HS-27A (cell line): ENCODE measurements at regions not wholly inside any gene's neighbourhood (a gene's known extent, or its start where the extent isn't known, plus 50 kb on each side); places are given as distances from the start of the nearest gene placed in this dataset.
"Not testable (repeated sequence)": the region's sequence is repeated elsewhere in the genome, so short reads cannot be mapped to it uniquely, and the experiment has no call there.

Experiments used
- DNase-seq: peaks from one replicate; pipeline ENCODE4 v3.0.0-alpha.2; 2012; ENCODE audit warnings: low read depth, missing footprints

- DNase-seq = no peak
Measured at GRCh38 chr4:82247629-82248028, 126.2 kb downstream of the HNRNPD start.

- DNase-seq = no peak
Measured at GRCh38 chr4:82247171-82247570, 126.6 kb downstream of the HNRNPD start.

DNA sequence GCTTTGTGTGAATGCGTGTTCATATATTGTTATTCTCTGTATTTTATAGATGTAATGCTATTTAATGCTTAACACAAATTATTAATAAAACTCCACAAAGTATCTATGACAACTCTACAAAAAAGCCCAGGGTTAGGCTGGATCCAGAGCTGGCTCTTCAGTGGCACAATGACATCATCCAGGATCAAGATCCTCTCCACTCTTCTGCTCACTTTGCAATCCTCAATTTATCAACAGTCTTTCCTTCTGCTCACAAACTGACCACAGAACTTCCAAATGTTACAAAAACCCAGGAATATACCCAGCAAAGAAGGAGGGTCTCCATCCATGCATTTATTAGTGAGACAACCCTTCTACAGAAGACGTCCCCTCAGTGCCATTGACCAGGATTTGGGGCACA, 132.3 kb downstream of the HNRNPD start:
- DNase-seq = no peak

GRCh38 chr4:82240410-82240809, 133.4 kb downstream of the HNRNPD start:
- DNase-seq = no peak

DNA sequence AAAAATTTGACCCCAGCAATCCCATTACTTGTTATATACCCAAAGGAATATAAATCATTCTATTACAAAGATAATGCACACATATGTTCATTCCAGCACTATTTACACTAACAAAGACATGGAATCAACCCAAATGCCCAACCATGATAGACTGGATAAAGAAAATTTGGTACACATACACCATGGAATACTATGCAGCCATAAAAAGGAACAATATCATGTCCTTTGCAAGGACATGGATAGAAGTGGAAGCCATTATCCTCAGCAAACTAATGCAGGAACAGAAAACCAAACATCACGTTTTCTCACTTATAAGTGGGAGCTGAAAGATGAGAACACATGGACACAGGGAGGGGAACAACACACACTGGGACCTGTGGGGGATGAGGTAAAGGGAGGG, 136.6 kb downstream of the HNRNPD start:
- not testable (repeated sequence) for DNase-seq

DNA sequence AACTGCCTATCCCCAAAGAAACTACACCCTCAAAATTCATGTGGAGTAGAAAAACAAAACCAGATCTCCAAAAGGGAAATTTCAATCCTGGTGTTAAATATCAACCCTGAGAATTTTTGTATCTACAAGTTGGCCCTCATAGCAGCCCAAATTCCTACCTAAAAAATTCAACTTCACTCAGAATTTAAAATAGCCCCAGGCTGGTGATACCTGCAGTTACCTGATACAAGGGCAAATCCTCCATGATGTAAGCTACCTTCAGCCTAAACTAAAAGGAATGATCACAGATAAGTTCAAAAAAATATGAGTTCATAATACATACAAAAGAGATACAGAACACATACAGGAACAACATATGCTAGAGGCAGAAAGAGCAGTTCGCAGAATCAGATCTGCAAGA, 138.4 kb downstream of the HNRNPD start:
- no peak for DNase-seq

DNA sequence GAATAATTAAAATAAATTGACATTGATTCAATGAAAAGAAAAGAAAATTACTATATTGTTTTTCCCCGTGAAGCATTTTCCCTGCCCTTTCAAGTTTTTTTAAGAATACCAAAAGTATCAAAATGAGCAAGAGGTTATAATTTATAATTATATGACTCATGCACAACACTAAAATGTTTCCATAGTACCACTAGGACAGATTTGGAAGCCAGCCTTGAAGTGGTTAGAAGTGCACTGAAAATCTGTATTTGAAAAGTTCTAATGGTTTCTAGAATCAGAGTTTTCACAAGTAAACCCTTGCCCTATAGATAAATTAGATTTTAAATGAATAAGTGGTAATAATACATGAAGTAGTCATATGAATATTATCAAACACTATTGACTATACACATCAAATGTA, 140.9 kb downstream of the HNRNPD start:
- no peak for DNase-seq

DNA sequence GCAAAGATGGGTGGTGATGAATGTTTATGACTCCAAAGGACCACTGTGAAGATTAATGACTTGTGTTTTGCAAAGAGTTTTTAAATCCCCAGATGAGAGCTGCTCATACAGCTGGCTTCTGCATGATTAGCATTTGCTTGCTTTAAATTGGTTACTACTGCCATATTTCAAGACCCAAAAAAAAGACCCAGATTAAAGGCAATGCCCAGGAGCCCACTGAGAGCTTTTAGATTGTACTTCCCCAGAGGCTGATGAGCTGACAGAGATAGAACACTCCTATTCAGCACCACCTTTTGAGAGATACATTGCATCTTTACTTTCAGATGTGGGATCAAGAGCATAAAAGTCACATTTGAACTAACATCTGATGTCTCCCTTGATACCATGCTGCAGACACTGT, 142.0 kb downstream of the HNRNPD start:
- no peak for DNase-seq

DNA sequence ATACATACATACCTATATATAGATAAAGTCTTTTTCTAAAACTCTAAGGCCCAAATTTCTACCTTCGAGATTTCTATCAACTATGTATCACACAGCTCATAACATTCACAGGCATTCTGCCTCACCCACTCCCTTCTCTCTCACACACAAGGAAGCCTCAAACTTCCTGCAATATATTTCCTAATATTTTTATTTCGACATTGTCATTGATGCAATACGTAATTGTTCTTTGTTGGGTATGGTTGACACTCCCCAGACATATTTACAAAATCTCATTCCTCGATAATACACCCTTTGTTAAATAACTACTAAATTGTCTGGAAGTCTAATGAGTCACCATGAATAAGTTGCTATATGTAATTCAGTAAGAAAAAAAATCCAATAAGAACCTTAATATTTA, 143.5 kb downstream of the HNRNPD start:
- no peak for DNase-seq

- no peak for DNase-seq
Measured at GRCh38 chr4:82225030-82225429, 148.8 kb downstream of the HNRNPD start.

- DNase-seq = no peak
Measured at GRCh38 chr4:82223715-82224114, 150.1 kb downstream of the HNRNPD start.

DNA sequence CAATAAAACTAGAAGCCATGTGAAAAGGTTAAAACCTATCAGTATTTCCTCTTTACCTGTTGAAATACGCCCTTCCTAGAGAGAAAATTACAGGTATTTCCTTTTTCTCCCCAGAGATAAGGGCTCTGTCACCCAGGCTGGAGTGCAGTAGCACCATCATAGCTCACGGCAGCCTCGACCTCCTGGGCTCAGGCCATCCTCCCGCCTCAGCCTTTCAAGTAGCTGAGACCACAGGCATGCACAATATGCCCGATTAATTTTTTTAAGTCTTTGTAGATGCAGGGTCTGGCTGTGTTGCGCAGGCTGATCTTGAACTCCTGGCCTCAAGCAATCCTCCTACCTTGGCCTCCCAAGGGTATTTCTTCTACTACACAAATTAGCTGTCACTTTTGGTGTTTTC, 154.4 kb downstream of the HNRNPD start:
- DNase-seq = no peak

DNA sequence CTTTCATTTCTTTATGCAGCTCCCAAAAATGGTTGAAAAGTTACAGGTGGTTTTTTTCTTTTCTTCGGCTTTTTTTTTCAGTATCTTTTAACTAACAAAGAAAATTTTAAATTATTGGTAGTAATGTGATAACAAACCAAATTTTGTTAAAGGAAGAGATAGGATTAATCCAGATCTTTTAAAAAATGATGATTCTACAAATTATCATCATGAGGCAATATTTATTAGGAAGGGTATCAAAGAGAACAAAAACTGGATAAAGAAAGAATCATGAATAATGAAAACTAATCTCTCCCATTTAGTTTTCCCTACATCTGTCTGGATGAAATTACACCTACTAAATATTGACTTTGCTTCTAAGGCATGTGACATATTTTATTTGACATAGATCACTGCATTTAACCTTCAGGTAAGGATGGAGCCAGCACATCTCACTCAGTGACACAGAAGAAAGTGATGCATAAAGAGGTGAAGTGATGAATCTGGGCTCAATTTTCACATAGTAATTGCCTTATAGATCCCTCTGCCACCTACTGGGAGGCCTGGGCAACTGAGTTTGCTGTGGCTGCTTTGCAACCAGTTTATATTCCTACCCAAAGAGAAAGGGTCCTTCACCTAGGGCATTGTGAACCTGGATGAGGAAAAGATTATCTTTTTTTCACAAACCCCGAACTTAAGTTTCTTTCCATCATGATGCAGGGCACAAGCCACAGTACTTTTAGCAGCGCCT, 155.6 kb downstream of the HNRNPD start:
- no peak for DNase-seq

GRCh38 chr4:82216219-82216618, 157.6 kb downstream of the HNRNPD start:
- no peak for DNase-seq

GRCh38 chr4:82215800-82216199, 158.0 kb downstream of the HNRNPD start:
- no peak for DNase-seq

- DNase-seq = no peak
Measured at GRCh38 chr4:82215039-82215438, 158.8 kb downstream of the HNRNPD start.

DNA sequence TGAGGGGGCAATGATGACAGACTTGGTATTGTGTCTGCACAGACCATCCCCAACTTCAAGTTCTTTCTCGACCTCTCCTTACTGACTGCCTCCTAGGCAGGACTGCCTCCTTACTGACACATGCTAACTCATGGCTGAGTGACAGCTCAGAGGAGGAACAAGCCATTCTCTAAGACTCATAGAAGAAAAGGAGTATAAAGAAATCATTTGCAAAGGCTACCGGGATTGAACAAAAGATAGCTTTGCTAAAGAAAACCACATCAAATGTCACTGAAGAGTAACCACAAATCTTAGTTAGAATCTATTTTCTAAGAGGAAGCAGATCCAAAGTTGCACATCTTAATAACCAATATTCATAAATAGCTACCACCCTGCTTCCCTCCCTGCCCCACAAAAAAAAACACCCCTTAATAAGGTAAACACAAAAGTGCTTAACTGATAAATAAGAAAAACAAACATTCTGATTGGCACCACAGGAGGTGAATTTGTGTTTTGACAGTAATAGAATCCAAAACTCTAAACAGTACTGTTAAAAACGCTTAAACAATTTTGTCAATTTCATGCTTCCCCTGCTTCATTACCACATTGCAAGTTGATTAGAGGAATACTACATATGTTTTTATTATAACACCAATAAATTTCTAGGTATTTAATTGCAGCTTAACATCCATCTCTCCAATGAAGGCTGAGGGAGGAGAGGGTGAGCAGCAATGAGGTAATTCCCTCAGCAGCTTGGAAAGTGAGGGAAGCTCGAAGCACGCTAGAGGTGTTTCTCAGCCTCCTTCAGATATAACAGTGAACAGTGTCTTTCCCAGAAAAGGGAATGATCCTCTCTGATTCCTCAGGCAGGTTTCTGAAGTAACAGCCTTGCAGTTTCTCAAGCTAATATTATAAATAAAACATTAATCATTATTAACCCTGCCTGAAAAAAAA, 160.0 kb downstream of the HNRNPD start:
- no peak for DNase-seq

- DNase-seq = peak; percentile 17
Measured at GRCh38 chr4:82201805-82202641, 171.8 kb downstream of the HNRNPD start.

GRCh38 chr4:82201303-82201702, 172.5 kb downstream of the HNRNPD start:
- DNase-seq = no peak

- DNase-seq = no peak
Measured at GRCh38 chr4:82200046-82200445, 173.7 kb downstream of the HNRNPD start.

DNA sequence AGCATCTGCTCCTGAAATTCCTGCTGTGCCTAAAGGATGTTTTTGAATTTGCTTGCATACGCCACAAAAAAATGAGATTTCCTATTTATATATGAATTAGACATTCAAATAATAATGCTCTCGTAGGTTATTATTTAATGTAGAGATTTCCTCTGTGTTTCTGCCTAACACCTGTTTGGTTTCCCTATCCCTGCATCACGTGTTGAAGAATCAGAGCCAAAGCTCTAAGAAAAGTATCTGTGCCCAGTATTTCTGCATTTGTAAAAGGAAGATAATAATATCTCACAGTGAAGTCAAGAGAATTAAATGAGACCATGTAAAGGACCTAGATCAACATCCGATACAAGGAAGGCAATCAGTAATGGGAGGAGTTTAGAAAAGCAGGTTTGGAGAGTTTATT, 179.5 kb downstream of the HNRNPD start:
- no peak for DNase-seq

GRCh38 chr4:82192017-82192673, 181.6 kb downstream of the HNRNPD start:
- DNase-seq = no peak
